Mesothelial cell of epicardium (in vitro differentiated cells): ENCODE measurements at regions not wholly inside any gene's neighbourhood (a gene's known extent, or its start where the extent isn't known, plus 50 kb on each side); places are given as distances from the start of the nearest gene placed in this dataset.
"Not testable (repeated sequence)": the region's sequence is repeated elsewhere in the genome, so short reads cannot be mapped to it uniquely, and the experiment has no call there.

Experiments
- DNase-seq, 2 experiments: peaks; one replicate each; pipeline ENCODE4 v3.0.0; 2021; ENCODE audit warnings: low spot score in 2 of 2; ENCODE audit not compliant: unreplicated experiment in 2 of 2
- H3K27ac Mint-ChIP-seq: 2 replicates; pipeline ENCODE4 v1.8.0; 2021; ENCODE audit warnings: mixed read lengths
- H3K27me3 Mint-ChIP-seq: 2 replicates; pipeline ENCODE4 v1.8.0; 2021; ENCODE audit warnings: low read depth, mixed read lengths
- H3K36me3 Mint-ChIP-seq: 2 replicates; pipeline ENCODE4 v1.8.0; 2021; ENCODE audit warnings: mixed read lengths
- H3K4me1 Mint-ChIP-seq: 2 replicates; pipeline ENCODE4 v1.8.0; 2021; ENCODE audit warnings: mixed read lengths
- H3K4me3 Mint-ChIP-seq: 2 replicates; pipeline ENCODE4 v1.8.0; 2021; ENCODE audit warnings: mild to moderate bottlenecking, moderate library complexity, mixed read lengths
- H3K9me3 Mint-ChIP-seq: 2 replicates; pipeline ENCODE4 v1.8.0; 2021; ENCODE audit warnings: mixed read lengths

DNA sequence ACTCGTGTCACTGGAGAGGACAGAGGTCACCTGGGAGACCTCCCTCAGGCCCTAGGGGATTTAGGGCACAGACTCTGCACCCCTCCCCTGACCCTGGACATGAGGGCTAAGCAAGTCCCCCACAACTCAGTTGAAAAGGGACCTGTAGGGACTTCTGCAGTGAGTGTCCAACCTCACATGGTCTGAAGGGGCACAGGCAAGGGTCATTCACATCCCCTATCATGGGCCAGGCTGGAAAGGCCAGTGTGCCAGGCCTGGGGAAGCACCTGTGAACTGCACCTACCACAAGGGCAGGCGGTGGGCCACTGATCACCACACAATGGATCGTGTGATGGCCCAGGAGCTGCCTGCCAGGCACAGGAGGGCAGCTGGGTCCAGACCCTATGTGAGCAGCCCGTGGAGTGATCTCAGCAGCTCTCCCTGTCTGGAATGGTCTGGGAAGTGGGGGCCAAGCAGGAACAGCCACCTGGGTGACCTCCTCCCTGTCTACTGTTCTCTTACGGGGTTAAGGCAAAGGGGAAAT lies 1502.6 kb upstream of the TPTE start:
- H3K27me3 Mint-ChIP-seq, H3K4me1 Mint-ChIP-seq, DNase-seq, H3K4me3 Mint-ChIP-seq, H3K27ac Mint-ChIP-seq, H3K36me3 Mint-ChIP-seq: not testable (repeated sequence)
- H3K9me3 Mint-ChIP-seq = peaks cover 31% of the 10 kb centered on the region

GRCh38 chr21:9024006-9024767 lies 1497.2 kb upstream of the TPTE start:
- not testable (repeated sequence) for H3K4me1 Mint-ChIP-seq, H3K36me3 Mint-ChIP-seq, H3K27ac Mint-ChIP-seq, H3K4me3 Mint-ChIP-seq, DNase-seq, H3K27me3 Mint-ChIP-seq
- peaks cover 29% of the 10 kb centered on the region for H3K9me3 Mint-ChIP-seq

GRCh38 chr21:9026729-9027416 lies 1494.5 kb upstream of the TPTE start:
- H3K9me3 Mint-ChIP-seq = peaks cover 17% of the 10 kb centered on the region
- not testable (repeated sequence) for H3K36me3 Mint-ChIP-seq, H3K4me1 Mint-ChIP-seq, DNase-seq, H3K4me3 Mint-ChIP-seq, H3K27ac Mint-ChIP-seq, H3K27me3 Mint-ChIP-seq

DNA sequence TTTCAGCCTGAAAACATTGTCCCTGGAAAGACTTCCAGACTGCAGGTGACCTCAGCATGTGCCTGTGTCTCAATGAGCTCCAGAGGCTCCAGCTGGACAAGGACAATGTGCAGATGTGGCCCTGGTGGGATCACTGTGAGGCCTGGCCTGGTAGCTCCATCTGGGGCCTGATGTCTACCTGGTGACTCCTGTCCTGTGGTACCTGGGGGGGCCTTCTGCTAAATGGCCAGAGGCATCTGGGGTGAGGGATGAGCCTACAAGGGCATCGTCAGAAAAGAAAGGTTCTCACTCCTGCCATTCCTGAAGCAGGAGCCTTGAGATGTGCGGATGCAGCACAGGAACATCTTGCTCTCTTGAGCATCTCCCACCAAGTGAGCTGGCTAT lies 1494.0 kb upstream of the TPTE start:
- not testable (repeated sequence) for H3K27ac Mint-ChIP-seq, H3K4me3 Mint-ChIP-seq, DNase-seq, H3K27me3 Mint-ChIP-seq, H3K4me1 Mint-ChIP-seq, H3K36me3 Mint-ChIP-seq
- peaks cover 17% of the 10 kb centered on the region for H3K9me3 Mint-ChIP-seq

DNA sequence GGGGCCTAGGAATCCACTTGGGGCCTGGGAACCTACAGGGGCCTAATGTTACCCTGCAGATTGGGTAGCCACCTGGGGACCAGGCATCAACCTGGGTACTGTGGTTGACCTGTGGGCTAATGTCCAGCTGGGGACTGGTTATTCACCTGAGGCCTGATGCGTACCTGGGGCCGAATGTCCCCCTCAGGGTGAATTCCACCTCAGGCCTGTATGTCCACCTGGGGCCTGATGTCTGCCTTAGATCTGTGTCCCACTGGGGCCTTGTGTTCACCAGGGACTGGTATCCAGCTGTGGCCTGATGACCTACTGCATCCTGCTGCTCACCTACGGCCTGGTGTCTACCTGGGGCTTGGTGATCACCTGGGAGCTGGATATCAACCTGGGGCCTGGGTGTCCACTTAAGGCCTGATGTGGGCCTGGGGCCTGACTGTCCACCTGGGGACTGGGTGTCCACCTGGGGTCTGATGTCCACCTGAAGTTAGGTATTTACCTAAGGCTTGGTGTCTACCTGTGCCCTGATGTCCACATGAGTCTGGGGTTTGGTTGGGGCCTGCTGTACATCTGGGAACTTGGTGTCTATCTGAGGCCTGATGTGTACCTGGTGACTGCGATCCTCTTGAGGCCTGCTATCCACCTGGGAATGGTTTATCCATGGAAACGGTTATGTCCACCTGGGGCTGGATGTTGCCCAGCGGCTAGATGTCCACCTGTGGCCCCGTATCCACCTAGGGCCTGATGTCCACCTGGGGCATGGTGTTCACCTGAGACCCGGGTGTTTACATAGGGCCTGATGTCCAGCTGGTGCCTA lies 1492.6 kb upstream of the TPTE start:
- H3K4me1 Mint-ChIP-seq, H3K27me3 Mint-ChIP-seq, H3K27ac Mint-ChIP-seq, H3K4me3 Mint-ChIP-seq, DNase-seq, H3K36me3 Mint-ChIP-seq: not testable (repeated sequence)
- H3K9me3 Mint-ChIP-seq = peaks cover 22% of the 10 kb centered on the region

- not testable (repeated sequence) for H3K4me3 Mint-ChIP-seq, H3K36me3 Mint-ChIP-seq, DNase-seq, H3K27ac Mint-ChIP-seq, H3K4me1 Mint-ChIP-seq, H3K27me3 Mint-ChIP-seq
- peaks cover 19% of the 10 kb centered on the region for H3K9me3 Mint-ChIP-seq
Measured at GRCh38 chr21:9030141-9030665, 1491.2 kb upstream of the TPTE start.

GRCh38 chr21:9031482-9032374 lies 1489.7 kb upstream of the TPTE start:
- not testable (repeated sequence) for H3K27me3 Mint-ChIP-seq, H3K27ac Mint-ChIP-seq, H3K4me1 Mint-ChIP-seq, H3K9me3 Mint-ChIP-seq, DNase-seq, H3K4me3 Mint-ChIP-seq, H3K36me3 Mint-ChIP-seq

DNA sequence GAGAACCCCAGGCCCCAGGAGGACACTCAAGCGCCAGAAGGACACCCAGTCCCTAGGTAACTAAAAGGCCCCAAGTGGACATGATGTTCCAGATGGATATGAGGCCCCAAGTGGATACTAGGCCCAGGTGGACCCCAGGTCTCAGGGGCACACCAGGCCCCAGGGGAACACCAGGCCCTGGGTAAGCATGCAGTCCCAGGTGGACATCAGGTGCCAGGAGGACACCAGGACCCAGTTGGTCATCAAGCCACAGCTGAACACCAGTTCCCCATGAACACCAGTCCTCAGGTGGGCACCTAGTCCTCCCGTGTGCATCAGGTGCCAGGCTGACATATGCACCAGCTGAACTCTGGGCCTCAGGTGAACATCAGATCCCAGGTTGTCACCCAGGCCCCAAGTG lies 1488.8 kb upstream of the TPTE start:
- not testable (repeated sequence) for H3K4me1 Mint-ChIP-seq

DNA sequence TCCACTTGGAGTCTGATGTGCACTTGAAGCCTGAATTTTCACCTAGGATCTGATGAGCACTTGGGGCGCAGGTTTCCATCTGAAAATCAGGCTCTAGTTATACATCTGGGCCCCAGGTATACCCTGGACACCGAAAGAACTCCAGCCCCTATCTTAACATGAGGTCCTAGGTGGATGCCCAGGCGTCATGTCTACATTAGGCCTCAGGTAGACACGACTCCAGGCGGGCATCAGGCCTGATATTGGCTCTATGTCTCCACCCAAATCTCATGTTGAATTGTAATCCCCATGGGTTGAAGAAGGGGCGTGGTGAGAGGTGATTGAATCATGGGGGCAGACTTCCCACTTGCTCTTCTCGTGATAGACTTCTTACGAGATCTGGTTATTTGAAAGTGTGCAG lies 1488.1 kb upstream of the TPTE start:
- not testable (repeated sequence) for H3K27me3 Mint-ChIP-seq, H3K9me3 Mint-ChIP-seq, DNase-seq, H3K4me3 Mint-ChIP-seq, H3K36me3 Mint-ChIP-seq, H3K27ac Mint-ChIP-seq, H3K4me1 Mint-ChIP-seq

More for the DNA sequence above, 1488.8 kb upstream of the TPTE start:
- not testable (repeated sequence) for H3K27me3 Mint-ChIP-seq, H3K36me3 Mint-ChIP-seq, H3K4me3 Mint-ChIP-seq, H3K9me3 Mint-ChIP-seq, DNase-seq, H3K27ac Mint-ChIP-seq

DNA sequence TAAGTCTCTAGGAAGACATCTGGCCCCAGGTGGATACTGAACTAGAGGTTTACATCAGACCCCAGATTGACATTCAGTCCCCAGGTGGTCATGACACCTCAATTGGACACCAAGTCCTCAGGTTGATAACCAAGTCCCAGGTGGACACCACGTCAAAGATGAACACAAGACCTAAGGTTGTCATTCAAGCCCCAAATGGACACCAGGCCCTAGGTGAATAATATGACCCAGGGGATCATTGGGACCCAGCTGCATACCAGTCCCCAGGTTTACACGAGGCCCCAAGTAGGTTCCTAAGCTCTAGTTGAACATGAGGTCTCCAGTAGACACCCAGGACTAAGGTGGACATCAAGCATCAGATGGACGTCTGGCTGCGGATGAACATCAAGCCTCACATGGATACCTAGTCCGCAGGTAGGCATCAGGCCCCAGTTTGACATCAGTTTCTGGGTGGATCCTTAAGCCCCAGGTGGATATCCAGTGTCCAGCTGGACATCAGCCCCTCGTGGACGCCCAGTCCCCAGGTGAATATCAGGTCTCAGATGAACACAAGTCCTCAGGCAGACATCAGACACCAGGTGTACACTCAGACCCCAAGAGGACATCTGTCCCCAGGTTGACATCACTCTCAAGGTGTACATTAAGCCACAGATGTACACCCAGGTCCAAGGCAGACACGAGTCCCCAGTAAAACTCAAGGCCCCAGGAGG lies 1486.7 kb upstream of the TPTE start:
- not testable (repeated sequence) for H3K9me3 Mint-ChIP-seq, H3K27ac Mint-ChIP-seq, DNase-seq, H3K27me3 Mint-ChIP-seq, H3K4me3 Mint-ChIP-seq, H3K36me3 Mint-ChIP-seq, H3K4me1 Mint-ChIP-seq

- H3K27me3 Mint-ChIP-seq, DNase-seq, H3K4me1 Mint-ChIP-seq, H3K4me3 Mint-ChIP-seq, H3K27ac Mint-ChIP-seq, H3K9me3 Mint-ChIP-seq, H3K36me3 Mint-ChIP-seq: not testable (repeated sequence)
Measured at GRCh38 chr21:9035225-9035624, 1486.2 kb upstream of the TPTE start.

DNA sequence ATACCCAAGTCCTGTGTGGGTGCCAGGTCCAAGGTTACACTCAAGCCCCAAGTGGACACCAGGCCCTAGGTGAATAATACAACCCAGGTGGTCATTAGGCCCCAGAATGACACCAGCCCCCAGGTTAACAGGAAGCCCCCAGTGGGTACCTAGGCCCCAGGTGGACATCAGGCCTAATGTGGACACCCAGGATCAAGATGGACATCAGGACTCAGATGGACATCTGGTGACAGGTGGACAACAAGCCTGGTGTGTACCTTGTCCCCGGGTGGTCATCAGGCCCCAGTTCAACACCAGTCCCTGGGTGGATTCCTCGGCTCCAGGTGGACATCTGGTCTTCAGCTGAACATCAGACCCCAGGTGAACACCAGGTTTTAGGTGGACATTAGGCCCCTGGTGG lies 1485.4 kb upstream of the TPTE start:
- not testable (repeated sequence) for DNase-seq, H3K36me3 Mint-ChIP-seq, H3K4me3 Mint-ChIP-seq, H3K27me3 Mint-ChIP-seq, H3K4me1 Mint-ChIP-seq, H3K9me3 Mint-ChIP-seq, H3K27ac Mint-ChIP-seq
